HK-2 (cell line): ENCODE measurements at regions not wholly inside any gene's neighbourhood (a gene's known extent, or its start where the extent isn't known, plus 50 kb on each side); places are given as distances from the start of the nearest gene placed in this dataset.
"Not testable (repeated sequence)": the region's sequence is repeated elsewhere in the genome, so short reads cannot be mapped to it uniquely, and the experiment has no call there.

Experiments used
- DNase-seq: peaks from one replicate; pipeline ENCODE4 v3.0.0-alpha.2; 2018; ENCODE audit not compliant: unreplicated experiment

GRCh38 chr5:155620821-155621410 lies 607.4 kb downstream of the KIF4B start:
- DNase-seq = no peak

- no peak for DNase-seq
These were observed 611.2 kb downstream of the KIF4B start for GRCh38 chr5:155624597-155625241.

GRCh38 chr5:155625315-155625714 lies 611.8 kb downstream of the KIF4B start:
- no peak for DNase-seq

GRCh38 chr5:155625897-155626543 lies 612.5 kb downstream of the KIF4B start:
- no peak for DNase-seq

- DNase-seq = no peak
These were observed 613.0 kb downstream of the KIF4B start for GRCh38 chr5:155626592-155626991.

- no peak for DNase-seq
These were observed 614.8 kb downstream of the KIF4B start for GRCh38 chr5:155628346-155628745.

- DNase-seq = no peak
These were observed 616.0 kb downstream of the KIF4B start for GRCh38 chr5:155629597-155629996.

- no peak for DNase-seq
These were observed 617.6 kb downstream of the KIF4B start for GRCh38 chr5:155631116-155631515.

- no peak for DNase-seq
These were observed 619.9 kb downstream of the KIF4B start for GRCh38 chr5:155633338-155633957.

- DNase-seq = no peak
These were observed 636.1 kb downstream of the KIF4B start for GRCh38 chr5:155649666-155650065.

GRCh38 chr5:155655569-155655968 lies 642.0 kb downstream of the KIF4B start:
- no peak for DNase-seq

- DNase-seq = no peak
These were observed 648.3 kb downstream of the KIF4B start for GRCh38 chr5:155661859-155662258.

- DNase-seq = no peak
These were observed 651.8 kb downstream of the KIF4B start for GRCh38 chr5:155665361-155665760.

- DNase-seq = not testable (repeated sequence)
These were observed 655.0 kb upstream of the SGCD start for GRCh38 chr5:155672001-155672400.

- no peak for DNase-seq
These were observed 650.0 kb upstream of the SGCD start for GRCh38 chr5:155676967-155677366.

- no peak for DNase-seq
These were observed 648.6 kb upstream of the SGCD start for GRCh38 chr5:155678371-155678770.

GRCh38 chr5:155679530-155679929 lies 647.4 kb upstream of the SGCD start:
- no peak for DNase-seq

- no peak for DNase-seq
These were observed 642.5 kb upstream of the SGCD start for GRCh38 chr5:155684417-155684816.

GRCh38 chr5:155686131-155686530 lies 640.8 kb upstream of the SGCD start:
- no peak for DNase-seq

GRCh38 chr5:155689406-155689805 lies 637.6 kb upstream of the SGCD start:
- DNase-seq = no peak

GRCh38 chr5:155696362-155696761 lies 630.6 kb upstream of the SGCD start:
- no peak for DNase-seq

- DNase-seq = no peak
These were observed 629.7 kb upstream of the SGCD start for GRCh38 chr5:155697236-155697635.

GRCh38 chr5:155699385-155699784 lies 627.6 kb upstream of the SGCD start:
- no peak for DNase-seq
